SK-N-SH treated with all-trans-retinoic acid at 6 μM for 48 hours (cell line): ENCODE measurements at regions not wholly inside any gene's neighbourhood (a gene's known extent, or its start where the extent isn't known, plus 50 kb on each side); places are given as distances from the start of the nearest gene placed in this dataset.

ENCODE experiments used
- ATAC-seq: fragments of 200-7000 bp; cut with Tn5 transposase; 3 replicates; pipeline ENCODE4 v1.9.1; 2020; ENCODE audit warnings: mild to moderate bottlenecking, moderate library complexity
- ARNTL ChIP-seq: fragments of 450-650 bp; formaldehyde crosslinking; IDR thresholded peaks from 2 replicates; pipeline ENCODE4 v1.5.0; 2020; ENCODE audit warnings: low read depth, mild to moderate bottlenecking, moderate library complexity, borderline replicate concordance
- BACH2 ChIP-seq: fragments of 250-450 bp; sonication (Bioruptor Pico); IDR thresholded peaks from 2 replicates; pipeline ENCODE4 v1.9.0; 2021; ENCODE audit warnings: mild to moderate bottlenecking, borderline replicate concordance
- CREB5 ChIP-seq: fragments of 250-450 bp; sonication (Bioruptor Pico); IDR thresholded peaks from 2 replicates; pipeline ENCODE4 v1.5.1; 2020; ENCODE audit warnings: low read depth, mild to moderate bottlenecking, moderate library complexity
- CSDC2 ChIP-seq: fragments of 250-450 bp; sonication (Bioruptor Pico); IDR thresholded peaks from 2 replicates; pipeline ENCODE4 v1.5.0; 2020; ENCODE audit warnings: mild to moderate bottlenecking, moderate library complexity
- ESRRG ChIP-seq: fragments of 250-450 bp; sonication (Bioruptor Pico); IDR thresholded peaks from 2 replicates; pipeline ENCODE4 v1.6.1; 2021; ENCODE audit warnings: mild to moderate bottlenecking
- GLIS3 ChIP-seq: fragments of 250-450 bp; sonication (Bioruptor Pico); IDR thresholded peaks from 2 replicates; pipeline ENCODE4 v1.5.0; 2020; ENCODE audit warnings: mild to moderate bottlenecking, moderate library complexity
- ISL1 ChIP-seq: fragments of 250-450 bp; sonication (Bioruptor Pico); IDR thresholded peaks from 2 replicates; pipeline ENCODE4 v2.1.2; 2022; ENCODE audit warnings: mild to moderate bottlenecking, moderate library complexity
- OSR1 ChIP-seq: fragments of 250-450 bp; sonication (Bioruptor Pico); IDR thresholded peaks from 2 replicates; pipeline ENCODE4 v1.8.0; 2022; ENCODE audit warnings: moderate library complexity, mild to moderate bottlenecking, inconsistent platforms
- POU6F1 ChIP-seq: fragments of 250-450 bp; sonication (Bioruptor Pico); IDR thresholded peaks from 2 replicates; pipeline ENCODE4 v1.8.0; 2021; ENCODE audit warnings: low read depth, mild to moderate bottlenecking, moderate library complexity, borderline replicate concordance
- PPARA ChIP-seq: fragments of 250-450 bp; sonication (Bioruptor Pico); IDR thresholded peaks from 2 replicates; pipeline ENCODE4 v1.5.0; 2020; ENCODE audit warnings: mild to moderate bottlenecking, borderline replicate concordance
- SNAI2 ChIP-seq: fragments of 250-450 bp; sonication (Bioruptor Pico); IDR thresholded peaks from 2 replicates; pipeline ENCODE4 v1.5.0; 2020; ENCODE audit warnings: mild to moderate bottlenecking, moderate library complexity
- TCF4 ChIP-seq: fragments of 250-450 bp; sonication (Bioruptor Pico); IDR thresholded peaks from 2 replicates; pipeline ENCODE4 v1.8.0; 2021; ENCODE audit warnings: mild to moderate bottlenecking, moderate library complexity, borderline replicate concordance
- TSHZ2 ChIP-seq: fragments of 250-450 bp; sonication (Bioruptor Pico); IDR thresholded peaks from 2 replicates; pipeline ENCODE4 v1.5.0; 2020; ENCODE audit warnings: mild to moderate bottlenecking, moderate library complexity
- ZC3H10 ChIP-seq: fragments of 250-450 bp; sonication (Bioruptor Pico); IDR thresholded peaks from 2 replicates; pipeline ENCODE4 v1.5.1; 2021; ENCODE audit warnings: mild to moderate bottlenecking, moderate library complexity
- ZFP3 ChIP-seq: fragments of 250-450 bp; sonication (Bioruptor Pico); IDR thresholded peaks from 2 replicates; pipeline ENCODE4 v1.5.0; 2020; ENCODE audit warnings: mild to moderate bottlenecking, moderate library complexity
- ZFP30 ChIP-seq: fragments of 450-650 bp; formaldehyde crosslinking; IDR thresholded peaks from 2 replicates; pipeline ENCODE4 v1.5.0; 2022; ENCODE audit warnings: mild to moderate bottlenecking, moderate library complexity
- ZNF565 ChIP-seq: fragments of 450-650 bp; formaldehyde crosslinking; conservative IDR thresholded peaks from 2 replicates; pipeline ENCODE4 v1.5.0; 2020; ENCODE audit warnings: low read depth, mild to moderate bottlenecking, moderate library complexity
- ZNF70 ChIP-seq: fragments of 450-650 bp; formaldehyde crosslinking; IDR thresholded peaks from 2 replicates; pipeline ENCODE4 v1.5.0; 2020; ENCODE audit warnings: mild to moderate bottlenecking, moderate library complexity
- ZNF8 ChIP-seq: fragments of 450-650 bp; formaldehyde crosslinking; IDR thresholded peaks from 2 replicates; pipeline ENCODE4 v1.5.0; 2020; ENCODE audit warnings: mild to moderate bottlenecking, moderate library complexity
- TF ChIP-seq, protein P1 (sequence below): fragments of 250-450 bp; sonication (Bioruptor Pico); IDR thresholded peaks from 2 replicates; pipeline ENCODE4 v1.5.1; 2021; ENCODE audit warnings: mild to moderate bottlenecking, moderate library complexity

- TF ChIP-seq OSR1 (CRISPR knock-in tag), result no peak
- no peak for TF ChIP-seq ISL1 (CRISPR knock-in tag)
- TF ChIP-seq POU6F1 (CRISPR knock-in tag), result no peak
- TF ChIP-seq BACH2 (CRISPR knock-in tag), result no peak
- no peak for TF ChIP-seq ZC3H10 (CRISPR knock-in tag)
- no peak for TF ChIP-seq TSHZ2 (CRISPR knock-in tag)
- TF ChIP-seq CSDC2 (CRISPR knock-in tag), result no peak
- no peak for TF ChIP-seq ZNF70
- no peak for TF ChIP-seq ZFP3 (CRISPR knock-in tag)
Observed at GRCh38 chr5:35356725-35357124, 126.4 kb upstream of the PRLR start.

GRCh38 chr5:35354751-35355150 is 124.5 kb upstream of the PRLR start:
- peak; percentile 27; the same call in 2 of the 3 replicates for ATAC-seq
- TF ChIP-seq SNAI2 (CRISPR knock-in tag) (no peak), TCF4 (CRISPR knock-in tag) (no peak), GLIS3 (no peak), ARNTL (no peak), BACH2 (CRISPR knock-in tag) (no peak), ZNF70 (no peak), OSR1 (CRISPR knock-in tag) (no peak), ZFP30 (CRISPR knock-in tag) (no peak)
- TF ChIP-seq, all 23 proteins: peak for 0

More at GRCh38 chr5:35356725-35357124, 126.4 kb upstream of the PRLR start:
- ATAC-seq, result no peak

DNA sequence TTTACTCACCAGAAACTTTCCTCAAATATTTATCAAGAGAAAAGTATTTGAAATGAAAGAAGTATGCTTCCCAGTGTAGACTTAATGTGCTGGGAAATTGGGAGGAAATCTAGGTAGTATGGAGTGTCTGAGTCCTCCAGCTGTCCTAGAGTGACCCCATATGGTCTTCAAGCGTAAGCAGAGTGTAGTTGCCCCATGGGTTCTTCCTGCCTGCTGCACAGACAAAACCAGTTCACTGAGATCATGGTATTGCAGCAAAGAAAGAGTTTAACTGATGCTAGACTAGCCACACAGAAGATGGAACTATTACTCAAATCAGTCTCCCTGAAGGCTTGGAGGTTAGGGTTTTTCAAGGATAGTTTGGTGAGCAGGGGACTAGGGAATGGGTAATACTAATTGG is 114.9 kb upstream of the PRLR start:
- no peak for TF ChIP-seq ARNTL
- TF ChIP-seq ZNF8 (CRISPR knock-in tag), result no peak
- no peak for TF ChIP-seq PPARA (CRISPR knock-in tag)
- TF ChIP-seq, all 23 proteins: peak for 0
- ATAC-seq, result no peak

- no peak for TF ChIP-seq ARNTL
- no peak for TF ChIP-seq POU6F1 (CRISPR knock-in tag)
- TF ChIP-seq ZC3H10 (CRISPR knock-in tag), result no peak
- no peak for TF ChIP-seq ESRRG (CRISPR knock-in tag)
- TF ChIP-seq ZNF8 (CRISPR knock-in tag), result no peak
- TF ChIP-seq CSDC2 (CRISPR knock-in tag), result no peak
- TF ChIP-seq, protein P1, sequence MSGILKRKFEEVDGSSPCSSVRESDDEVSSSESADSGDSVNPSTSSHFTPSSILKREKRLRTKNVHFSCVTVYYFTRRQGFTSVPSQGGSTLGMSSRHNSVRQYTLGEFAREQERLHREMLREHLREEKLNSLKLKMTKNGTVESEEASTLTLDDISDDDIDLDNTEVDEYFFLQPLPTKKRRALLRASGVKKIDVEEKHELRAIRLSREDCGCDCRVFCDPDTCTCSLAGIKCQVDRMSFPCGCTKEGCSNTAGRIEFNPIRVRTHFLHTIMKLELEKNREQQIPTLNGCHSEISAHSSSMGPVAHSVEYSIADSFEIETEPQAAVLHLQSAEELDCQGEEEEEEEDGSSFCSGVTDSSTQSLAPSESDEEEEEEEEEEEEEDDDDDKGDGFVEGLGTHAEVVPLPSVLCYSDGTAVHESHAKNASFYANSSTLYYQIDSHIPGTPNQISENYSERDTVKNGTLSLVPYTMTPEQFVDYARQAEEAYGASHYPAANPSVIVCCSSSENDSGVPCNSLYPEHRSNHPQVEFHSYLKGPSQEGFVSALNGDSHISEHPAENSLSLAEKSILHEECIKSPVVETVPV (CRISPR knock-in tag), result no peak
- TF ChIP-seq PPARA (CRISPR knock-in tag), result no peak
- no peak for TF ChIP-seq ZNF70
- no peak for TF ChIP-seq CREB5
- TF ChIP-seq ZNF565, result no peak
- no peak for TF ChIP-seq ZFP30 (CRISPR knock-in tag)
- TF ChIP-seq OSR1 (CRISPR knock-in tag), result no peak
- no peak for TF ChIP-seq ISL1 (CRISPR knock-in tag)
- ATAC-seq, result no peak
Observed at GRCh38 chr5:35342664-35343063, 112.4 kb upstream of the PRLR start.
